GM23338 (cell line): ENCODE measurements at regions not wholly inside any gene's neighbourhood (a gene's known extent, or its start where the extent isn't known, plus 50 kb on each side); places are given as distances from the start of the nearest gene placed in this dataset.

Source experiments
- CREB1 ChIP-seq: fragments of 250-450 bp; sonication (Bioruptor Pico); IDR thresholded peaks from 2 replicates; pipeline ENCODE4 v1.5.0; 2020; ENCODE audit warnings: low read depth, mild to moderate bottlenecking, moderate library complexity
- CTCF ChIP-seq, 2 experiments: fragments of 200-600 bp in 1 of 2; sonication (generic) in 1 of 2; conservative IDR thresholded peaks; 2 replicates each; pipeline versions ENCODE4 v1.5.1 to v1.6.1; 2016 to 2017; ENCODE audit warnings: antibody characterized with exemption in 2 of 2, low read depth in 2 of 2, mild to moderate bottlenecking in 2 of 2, moderate library complexity in 1 of 2
- ETS1 ChIP-seq: IDR thresholded peaks from 2 replicates; pipeline ENCODE4 v1.6.1; 2016; ENCODE audit warnings: antibody characterized with exemption
- EZH2 ChIP-seq: fragments of 200-600 bp; sonication (generic); IDR thresholded peaks from one replicate; pipeline ENCODE4 v1.8.0; 2017; ENCODE audit warnings: antibody characterized with exemption, mild to moderate bottlenecking, low read depth; ENCODE audit not compliant: unreplicated experiment
- EZH2phosphoT487 ChIP-seq: fragments of 200-600 bp; sonication (generic); IDR thresholded peaks from one replicate; pipeline ENCODE4 v1.8.1; 2018; ENCODE audit warnings: antibody characterized with exemption; ENCODE audit not compliant: unreplicated experiment
- JUNB ChIP-seq: IDR thresholded peaks from one replicate; pipeline ENCODE4 v1.6.1; 2016; ENCODE audit warnings: antibody characterized with exemption; ENCODE audit not compliant: unreplicated experiment
- NANOG ChIP-seq: IDR thresholded peaks from 2 replicates; pipeline ENCODE4 v1.6.1; 2016; ENCODE audit warnings: antibody characterized with exemption, borderline replicate concordance
- POLR2AphosphoS5 ChIP-seq: IDR thresholded peaks from 2 replicates; pipeline ENCODE4 v1.6.1; 2016; ENCODE audit warnings: antibody characterized with exemption, low read depth
- ZNF114 ChIP-seq: fragments of 250-450 bp; sonication (Bioruptor Pico); IDR thresholded peaks from 2 replicates; pipeline ENCODE4 v1.5.0; 2020; ENCODE audit warnings: mild to moderate bottlenecking, moderate library complexity
- ZNF331 ChIP-seq: fragments of 250-450 bp; sonication (Bioruptor Pico); IDR thresholded peaks from 2 replicates; pipeline ENCODE4 v1.5.0; 2020; ENCODE audit warnings: low read depth, mild to moderate bottlenecking, moderate library complexity
- TF ChIP-seq, protein P1 (sequence below): IDR thresholded peaks from one replicate; pipeline ENCODE4 v1.6.1; 2018; ENCODE audit warnings: antibody characterized with exemption; ENCODE audit not compliant: unreplicated experiment

DNA sequence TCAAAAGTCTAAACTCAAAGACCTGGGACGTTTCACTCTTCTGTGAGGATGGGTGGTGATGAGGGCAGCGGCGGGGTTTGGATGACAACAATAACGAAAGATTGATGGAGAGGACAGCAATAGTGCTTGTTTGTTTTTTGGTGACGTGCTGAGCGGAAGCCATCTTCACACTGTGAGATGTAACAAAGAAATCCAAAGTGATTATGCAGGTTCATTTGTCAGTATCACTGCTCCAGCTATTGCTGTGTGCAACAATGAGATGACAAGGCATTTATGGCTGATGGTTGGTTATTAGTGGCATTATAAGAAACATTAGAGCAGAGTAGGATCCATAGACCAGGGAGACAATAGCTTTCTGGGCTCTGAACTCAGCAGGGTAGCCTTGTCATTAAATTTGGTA lies 306.7 kb downstream of the RNF144B start:
- TF ChIP-seq CTCF (conservative IDR thresholded peaks at IDR 0.05; ENCODE audit: low read depth in 2 of 2), result no peak
- TF ChIP-seq, protein P1, sequence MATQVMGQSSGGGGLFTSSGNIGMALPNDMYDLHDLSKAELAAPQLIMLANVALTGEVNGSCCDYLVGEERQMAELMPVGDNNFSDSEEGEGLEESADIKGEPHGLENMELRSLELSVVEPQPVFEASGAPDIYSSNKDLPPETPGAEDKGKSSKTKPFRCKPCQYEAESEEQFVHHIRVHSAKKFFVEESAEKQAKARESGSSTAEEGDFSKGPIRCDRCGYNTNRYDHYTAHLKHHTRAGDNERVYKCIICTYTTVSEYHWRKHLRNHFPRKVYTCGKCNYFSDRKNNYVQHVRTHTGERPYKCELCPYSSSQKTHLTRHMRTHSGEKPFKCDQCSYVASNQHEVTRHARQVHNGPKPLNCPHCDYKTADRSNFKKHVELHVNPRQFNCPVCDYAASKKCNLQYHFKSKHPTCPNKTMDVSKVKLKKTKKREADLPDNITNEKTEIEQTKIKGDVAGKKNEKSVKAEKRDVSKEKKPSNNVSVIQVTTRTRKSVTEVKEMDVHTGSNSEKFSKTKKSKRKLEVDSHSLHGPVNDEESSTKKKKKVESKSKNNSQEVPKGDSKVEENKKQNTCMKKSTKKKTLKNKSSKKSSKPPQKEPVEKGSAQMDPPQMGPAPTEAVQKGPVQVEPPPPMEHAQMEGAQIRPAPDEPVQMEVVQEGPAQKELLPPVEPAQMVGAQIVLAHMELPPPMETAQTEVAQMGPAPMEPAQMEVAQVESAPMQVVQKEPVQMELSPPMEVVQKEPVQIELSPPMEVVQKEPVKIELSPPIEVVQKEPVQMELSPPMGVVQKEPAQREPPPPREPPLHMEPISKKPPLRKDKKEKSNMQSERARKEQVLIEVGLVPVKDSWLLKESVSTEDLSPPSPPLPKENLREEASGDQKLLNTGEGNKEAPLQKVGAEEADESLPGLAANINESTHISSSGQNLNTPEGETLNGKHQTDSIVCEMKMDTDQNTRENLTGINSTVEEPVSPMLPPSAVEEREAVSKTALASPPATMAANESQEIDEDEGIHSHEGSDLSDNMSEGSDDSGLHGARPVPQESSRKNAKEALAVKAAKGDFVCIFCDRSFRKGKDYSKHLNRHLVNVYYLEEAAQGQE, result no peak
- no peak for TF ChIP-seq POLR2AphosphoS5
- no peak for TF ChIP-seq EZH2
- TF ChIP-seq CREB1, result no peak
- TF ChIP-seq EZH2phosphoT487, result no peak
- no peak for TF ChIP-seq ZNF331 (CRISPR knock-in tag)
- TF ChIP-seq NANOG, result no peak
- no peak for TF ChIP-seq ETS1
- TF ChIP-seq ZNF114 (CRISPR knock-in tag), result no peak
- no peak for TF ChIP-seq JUNB
